AG09319 (cell line): ENCODE measurements at regions not wholly inside any gene's neighbourhood (a gene's known extent, or its start where the extent isn't known, plus 50 kb on each side); places are given as distances from the start of the nearest gene placed in this dataset.

Experiments
- DNase-seq: peaks from one replicate; pipeline ENCODE4 v3.0.0-alpha.2; 2010; ENCODE audit warnings: low read depth; ENCODE audit errors: extremely low read depth
- TF ChIP-seq, protein P1 (sequence below): IDR thresholded peaks from 2 replicates; pipeline ENCODE4 v1.5.1; 2011; ENCODE audit warnings: low read depth, mild to moderate bottlenecking, inconsistent platforms, low read length, moderate library complexity

GRCh38 chr13:50353651-50354415, 338.6 kb downstream of the KCNRG start:
- TF ChIP-seq, protein P1, sequence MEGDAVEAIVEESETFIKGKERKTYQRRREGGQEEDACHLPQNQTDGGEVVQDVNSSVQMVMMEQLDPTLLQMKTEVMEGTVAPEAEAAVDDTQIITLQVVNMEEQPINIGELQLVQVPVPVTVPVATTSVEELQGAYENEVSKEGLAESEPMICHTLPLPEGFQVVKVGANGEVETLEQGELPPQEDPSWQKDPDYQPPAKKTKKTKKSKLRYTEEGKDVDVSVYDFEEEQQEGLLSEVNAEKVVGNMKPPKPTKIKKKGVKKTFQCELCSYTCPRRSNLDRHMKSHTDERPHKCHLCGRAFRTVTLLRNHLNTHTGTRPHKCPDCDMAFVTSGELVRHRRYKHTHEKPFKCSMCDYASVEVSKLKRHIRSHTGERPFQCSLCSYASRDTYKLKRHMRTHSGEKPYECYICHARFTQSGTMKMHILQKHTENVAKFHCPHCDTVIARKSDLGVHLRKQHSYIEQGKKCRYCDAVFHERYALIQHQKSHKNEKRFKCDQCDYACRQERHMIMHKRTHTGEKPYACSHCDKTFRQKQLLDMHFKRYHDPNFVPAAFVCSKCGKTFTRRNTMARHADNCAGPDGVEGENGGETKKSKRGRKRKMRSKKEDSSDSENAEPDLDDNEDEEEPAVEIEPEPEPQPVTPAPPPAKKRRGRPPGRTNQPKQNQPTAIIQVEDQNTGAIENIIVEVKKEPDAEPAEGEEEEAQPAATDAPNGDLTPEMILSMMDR = no peak
- DNase-seq = no peak

GRCh38 chr13:50355797-50356196, 340.6 kb downstream of the KCNRG start:
- DNase-seq = no peak
- TF ChIP-seq, protein P1 = no peak

GRCh38 chr13:50357136-50357535, 341.9 kb downstream of the KCNRG start:
- TF ChIP-seq, protein P1 = no peak
- DNase-seq = no peak

DNA sequence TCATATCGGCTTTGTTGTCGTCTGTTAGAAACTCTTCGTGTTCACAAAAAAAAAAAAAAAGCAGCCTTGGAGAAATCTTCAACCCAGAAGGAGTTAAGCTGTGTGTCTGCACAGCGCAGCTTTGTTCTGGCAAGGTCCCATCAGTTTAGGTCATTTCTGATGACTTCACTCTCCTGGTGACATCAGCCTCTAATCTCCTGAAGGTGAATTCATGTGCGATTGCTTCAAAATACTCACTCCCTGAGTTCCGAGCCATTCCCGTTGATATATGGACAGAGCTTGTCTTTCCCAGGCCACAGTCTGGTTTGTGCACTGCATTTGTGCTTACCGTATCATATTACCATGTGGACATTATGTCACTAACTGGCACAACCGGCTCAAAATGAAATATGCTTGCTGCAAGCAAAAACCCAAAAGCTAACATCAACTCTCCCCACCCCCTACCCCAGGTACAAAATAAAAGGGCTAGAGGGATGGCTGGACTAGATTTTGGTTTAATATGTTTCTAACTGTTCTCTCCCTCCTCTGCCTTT, 342.4 kb downstream of the KCNRG start:
- TF ChIP-seq, protein P1 = no peak
- DNase-seq = no peak

GRCh38 chr13:50358231-50359040, 343.2 kb downstream of the KCNRG start:
- no peak for DNase-seq
- TF ChIP-seq, protein P1 = no peak

- TF ChIP-seq, protein P1 = no peak
- no peak for DNase-seq
Observed at GRCh38 chr13:50359041-50359367, 343.8 kb downstream of the KCNRG start.

GRCh38 chr13:50359779-50360178, 344.5 kb downstream of the KCNRG start:
- DNase-seq = no peak
- TF ChIP-seq, protein P1 = no peak
